HTERT RPE-1 (cell line): ENCODE measurements at regions not wholly inside any gene's neighbourhood (a gene's known extent, or its start where the extent isn't known, plus 50 kb on each side); places are given as distances from the start of the nearest gene placed in this dataset.

ENCODE experiments used
- in situ Hi-C: fragments of 300-500 bp; cut with MboI; formaldehyde crosslinking; loops from 4 replicates; pipeline ENCODE4 v1.14.3; 2020; ENCODE audit warnings: low sequenced_read_pairs

- in situ Hi-C loops: no loop called here
These were observed 171.8 kb upstream of the C1orf87 start for GRCh38 chr1:60245324-60245723.

- in situ Hi-C loops: no loop called here
These were observed 171.3 kb upstream of the C1orf87 start for GRCh38 chr1:60244906-60245305.

GRCh38 chr1:60235275-60235674 lies 161.7 kb upstream of the C1orf87 start:
- in situ Hi-C loops: no loop called here

DNA sequence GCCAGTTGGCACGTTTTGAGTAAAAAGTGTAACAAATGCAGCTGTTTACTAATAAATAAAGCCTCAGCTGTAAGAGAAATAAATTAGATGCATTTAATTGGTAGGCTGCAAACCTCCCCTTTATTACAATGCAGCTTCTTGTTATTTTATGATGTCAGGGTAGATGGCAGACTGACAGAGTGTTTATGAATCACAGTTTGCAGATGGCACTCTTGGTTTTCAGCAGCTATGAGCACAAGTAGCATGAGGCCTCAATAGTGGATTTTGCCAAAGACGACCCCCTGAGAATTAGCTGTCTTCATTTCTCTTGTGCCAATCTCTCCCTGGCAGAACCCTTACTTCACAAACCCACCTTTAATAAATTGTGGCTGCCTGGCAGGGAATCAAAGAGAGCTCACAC lies 161.2 kb upstream of the C1orf87 start:
- in situ Hi-C loops: no loop called here

- in situ Hi-C loops: no loop called here
These were observed 156.3 kb upstream of the C1orf87 start for GRCh38 chr1:60229821-60230220.

DNA sequence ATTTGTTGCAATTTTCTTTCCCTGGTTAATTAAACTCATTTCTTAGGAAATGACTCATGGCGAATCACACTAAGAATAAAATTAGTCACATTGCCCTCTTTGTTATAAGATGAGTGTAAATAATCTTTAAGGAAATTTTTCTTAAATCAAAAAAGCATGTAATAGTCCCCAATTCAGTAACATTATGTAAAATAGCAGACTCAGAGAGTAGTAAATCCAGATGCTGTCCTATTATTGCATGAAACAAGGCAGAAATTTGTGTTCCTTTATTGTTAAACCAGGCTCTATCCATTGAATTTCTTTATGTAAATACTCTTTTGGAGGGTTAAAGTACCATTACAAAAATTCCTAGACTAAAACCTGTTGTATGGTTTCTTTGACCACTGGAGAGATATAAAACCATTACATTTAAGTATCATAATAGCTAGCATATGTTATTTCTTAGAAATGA lies 154.5 kb upstream of the C1orf87 start:
- in situ Hi-C loops: no loop called here

DNA sequence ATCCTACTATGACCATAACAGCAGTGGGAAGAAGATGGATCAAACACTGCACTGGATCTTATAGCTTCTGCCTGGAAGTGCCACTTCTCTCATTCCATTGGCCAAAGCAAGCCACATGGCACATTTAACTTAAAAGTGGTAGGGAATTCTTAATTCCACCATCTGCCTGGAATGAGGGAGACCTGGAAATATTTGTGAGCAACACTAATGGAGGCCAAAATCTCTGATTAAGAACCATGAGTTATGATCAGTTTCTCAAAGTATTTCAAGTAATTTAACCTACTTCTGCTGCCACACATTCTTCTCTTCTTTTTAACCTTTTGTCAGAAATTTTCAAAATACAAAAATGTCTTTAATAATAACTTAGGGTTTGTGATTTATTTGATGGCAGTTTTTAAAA lies 154.0 kb upstream of the C1orf87 start:
- in situ Hi-C loops: no loop called here

GRCh38 chr1:60225486-60225885 lies 151.9 kb upstream of the C1orf87 start:
- in situ Hi-C loops: no loop called here

GRCh38 chr1:60224523-60224922 lies 151.0 kb upstream of the C1orf87 start:
- in situ Hi-C loops: no loop called here

DNA sequence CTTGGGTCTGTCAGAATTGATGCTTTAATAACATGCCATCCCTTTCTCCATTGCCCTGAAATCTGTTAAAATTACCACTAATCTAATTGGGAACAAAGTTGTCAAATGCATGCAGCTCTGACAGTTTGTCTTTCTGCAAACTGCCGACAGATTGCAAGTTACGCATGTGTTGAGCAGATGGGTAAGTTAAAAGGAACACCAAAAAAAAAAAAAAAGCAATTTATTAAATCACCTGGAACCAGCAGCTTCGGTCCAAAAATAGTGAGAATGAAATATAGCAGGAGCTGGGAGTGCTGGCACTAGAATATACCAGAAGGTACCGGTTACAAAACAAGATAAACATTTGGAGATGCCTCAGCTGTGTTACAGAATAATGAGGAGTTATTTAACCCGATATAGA lies 149.6 kb upstream of the C1orf87 start:
- in situ Hi-C loops: no loop called here

DNA sequence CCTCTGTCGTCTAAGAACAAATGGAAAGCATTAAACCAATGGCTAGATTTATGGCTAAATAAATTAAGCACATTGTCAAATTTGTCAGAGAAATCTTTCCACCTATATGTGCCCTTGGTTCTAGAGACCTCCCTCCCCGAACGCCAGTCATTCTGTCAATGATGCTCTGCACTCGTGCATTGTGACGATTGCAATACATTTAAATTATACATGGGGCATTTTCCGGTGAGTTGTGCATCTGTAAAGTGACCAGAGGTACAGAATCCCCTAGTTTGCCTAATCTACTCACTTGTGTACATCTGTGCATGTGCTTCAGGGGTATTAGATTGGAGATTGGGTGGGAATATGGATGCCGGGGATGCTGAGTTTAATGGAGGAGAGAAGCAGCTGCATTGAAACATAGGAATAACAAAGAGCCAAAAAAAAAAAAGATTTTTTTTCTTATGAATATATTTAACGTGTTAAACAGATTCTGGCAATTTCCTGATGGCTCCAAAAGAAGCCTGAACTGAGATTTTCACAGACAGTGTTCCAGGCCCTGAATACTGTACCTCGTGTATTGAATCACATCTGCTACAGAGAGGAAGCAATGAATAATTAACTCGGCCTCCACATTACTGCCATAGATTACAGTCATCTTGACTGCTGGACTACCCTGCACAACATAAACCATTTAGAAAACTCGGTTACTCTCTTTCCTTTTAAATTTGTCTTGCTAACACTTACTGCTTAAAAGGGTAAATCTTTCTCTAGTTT lies 149.0 kb upstream of the C1orf87 start:
- in situ Hi-C loops: no loop called here

GRCh38 chr1:60213253-60213652 lies 139.7 kb upstream of the C1orf87 start:
- in situ Hi-C loops: no loop called here

- in situ Hi-C loops: no loop called here
These were observed 122.5 kb upstream of the C1orf87 start for GRCh38 chr1:60196026-60196425.

GRCh38 chr1:60185684-60186083 lies 112.1 kb upstream of the C1orf87 start:
- in situ Hi-C loops: no loop called here

GRCh38 chr1:60184521-60184920 lies 111.0 kb upstream of the C1orf87 start:
- in situ Hi-C loops: no loop called here

DNA sequence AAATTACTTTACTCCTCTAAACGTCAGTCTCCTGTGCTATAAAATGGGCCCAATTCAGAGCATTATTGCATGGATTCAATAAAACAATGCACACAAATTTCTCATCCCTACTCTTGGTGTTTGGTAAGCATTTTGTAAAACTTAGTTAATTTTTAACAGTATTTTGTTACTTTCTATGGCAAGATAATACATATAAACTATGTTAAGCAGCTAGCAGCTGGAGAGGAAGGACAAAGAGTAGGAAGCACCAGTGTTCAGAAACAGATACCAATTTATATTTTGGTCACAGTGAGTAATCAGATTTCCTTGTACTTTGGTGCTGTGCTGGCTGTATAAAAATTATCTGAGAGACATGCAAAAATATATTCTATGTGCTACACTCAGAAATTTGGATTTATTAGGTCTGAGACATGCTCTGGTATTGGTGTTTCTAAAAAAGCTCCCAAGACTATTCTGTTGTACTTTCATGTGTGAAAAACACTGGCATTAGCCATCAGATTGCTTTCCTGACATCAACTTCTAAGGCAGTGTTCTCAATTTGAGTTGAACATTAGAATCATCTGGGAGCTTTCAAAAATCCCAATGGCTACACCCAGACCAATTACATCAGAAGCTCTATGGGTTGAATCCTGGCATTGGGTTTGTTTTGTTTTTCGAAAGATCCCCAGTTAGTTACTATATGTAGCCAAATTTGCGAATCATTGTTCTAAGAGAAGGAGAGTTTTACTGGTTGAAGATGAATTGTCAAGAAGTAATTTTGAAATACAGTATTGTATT lies 100.3 kb upstream of the C1orf87 start:
- in situ Hi-C loops: no loop called here

DNA sequence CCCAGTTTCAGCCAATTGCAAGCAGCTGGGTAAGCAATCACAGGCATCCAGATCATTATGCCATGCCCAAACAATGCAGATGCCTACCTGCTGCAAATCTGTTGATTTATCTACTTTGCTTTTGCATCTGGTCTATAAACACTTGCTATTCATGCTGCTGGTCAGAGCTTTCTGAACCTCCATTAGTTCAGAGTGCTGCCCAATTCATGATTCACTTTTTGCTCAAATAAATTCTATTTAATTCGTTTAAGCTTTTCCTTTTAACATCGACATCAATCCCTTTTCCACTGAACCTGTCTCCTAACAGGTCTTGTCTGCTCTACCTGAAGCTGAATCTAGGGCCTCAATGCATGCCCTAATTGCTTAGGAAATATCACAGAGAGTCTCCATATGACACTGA lies 99.4 kb upstream of the C1orf87 start:
- in situ Hi-C loops: no loop called here

DNA sequence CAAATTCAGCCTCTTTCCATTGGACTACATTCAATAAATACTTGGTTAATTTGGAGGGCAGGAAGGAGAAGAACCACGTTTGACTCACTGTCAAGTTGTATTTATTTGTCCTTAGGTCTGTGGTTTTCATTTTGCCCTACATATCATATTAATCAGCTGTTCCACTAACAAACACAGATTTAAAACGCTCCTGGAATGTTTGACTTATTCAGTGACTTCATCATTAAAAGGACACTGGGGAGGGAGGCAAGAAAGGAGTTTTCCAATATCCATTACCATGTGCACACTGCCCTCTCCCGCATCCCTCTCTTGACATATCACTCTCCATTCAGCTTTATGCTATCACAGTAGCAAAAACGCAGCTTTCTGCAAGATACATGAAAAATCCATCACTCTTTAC lies 98.2 kb upstream of the C1orf87 start:
- in situ Hi-C loops: no loop called here

DNA sequence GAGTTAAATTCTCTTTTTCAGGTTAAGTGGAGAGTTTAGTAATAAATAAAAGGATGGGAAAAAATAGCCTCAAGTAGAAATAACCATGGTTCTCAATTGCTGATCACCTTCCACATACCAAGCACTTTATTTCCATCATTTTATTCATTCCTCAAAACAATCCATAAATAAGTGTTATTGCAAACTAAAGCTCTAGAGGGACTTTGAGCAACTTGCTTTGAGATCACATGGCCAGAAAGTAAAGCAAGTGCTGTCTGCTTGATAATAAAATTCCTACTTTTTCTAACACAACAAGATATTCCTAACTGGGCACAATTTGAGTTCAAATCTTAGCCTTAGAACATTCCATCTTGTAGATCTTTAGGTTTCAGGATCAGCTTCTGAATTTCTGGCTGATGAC lies 97.1 kb upstream of the C1orf87 start:
- in situ Hi-C loops: no loop called here

- in situ Hi-C loops: no loop called here
These were observed 95.6 kb upstream of the C1orf87 start for GRCh38 chr1:60169206-60169605.

DNA sequence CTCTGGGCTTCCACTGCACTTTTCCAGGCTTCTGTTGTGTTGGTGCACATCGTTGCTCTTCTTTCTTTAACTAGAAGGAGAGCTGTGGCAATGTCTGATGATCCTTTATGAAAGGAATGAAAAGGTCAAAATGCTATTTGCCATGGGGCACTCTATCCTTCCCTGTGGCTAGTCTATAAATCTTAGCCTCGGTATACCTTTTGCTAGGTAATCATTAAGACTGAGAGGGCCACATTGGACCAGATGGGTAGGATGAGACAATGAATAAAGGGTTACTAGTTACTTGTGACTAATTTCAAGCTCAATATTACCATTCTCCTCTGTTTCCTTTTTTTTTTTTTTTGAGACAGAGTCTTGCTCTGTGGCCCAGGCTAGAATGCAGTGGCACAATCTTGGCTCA lies 89.4 kb upstream of the C1orf87 start:
- in situ Hi-C loops: no loop called here

- in situ Hi-C loops: no loop called here
These were observed 86.6 kb upstream of the C1orf87 start for GRCh38 chr1:60160141-60160540.
